HepG2 (cell line): ENCODE measurements at regions not wholly inside any gene's neighbourhood (a gene's known extent, or its start where the extent isn't known, plus 50 kb on each side); places are given as distances from the start of the nearest gene placed in this dataset.

Experiments
- ATAC-seq: fragments of 200-7000 bp; cut with Tn5 transposase; 3 replicates; pipeline ENCODE4 v1.9.1; 2020; ENCODE audit warnings: mild to moderate bottlenecking, moderate library complexity
- BruUV-seq: library from RNA; stranded (reverse); fragments of 400-500 nt; replicated peaks from 2 replicates; lab custom pipeline; 2021; lab: Mats Ljungman, UMichigan
- CTCF ChIA-PET: fragments of 300-600 bp; formaldehyde crosslinking; extraction: SDS; loops from one replicate; lab custom pipeline; 2021; ENCODE audit warnings: low total read pairs, inconsistent platforms, low intra/inter-chr PET ratio; lab: Yijun Ruan, JAX
- POLR2A ChIA-PET: fragments of 350-600 bp; sonication (Branson Sonifier 250); formaldehyde crosslinking; loops from one replicate; lab custom pipeline; 2020; ENCODE audit warnings: antibody characterized with exemption, inconsistent platforms; lab: Yijun Ruan, JAX
- DNase-seq: peaks from one replicate; pipeline ENCODE4 v3.0.0-alpha.2; 2015; ENCODE audit warnings: low spot score
- FAIRE-seq: peaks from 3 replicates; lab custom pipeline; 2011; peaks lifted over from hg19 to GRCh38; lab: Jason Lieb, UNC
- H2AFZ ChIP-seq: one replicate; pipeline ENCODE4 v1.6.1; 2011; ENCODE audit warnings: low read length, inconsistent platforms
- H3K27ac ChIP-seq: fragments of 300-600 bp; 3 replicates; pipeline ENCODE4 v1.8.0; 2011; ENCODE audit warnings: mixed run types, mild to moderate bottlenecking, mixed read lengths, low read length, inconsistent platforms; ENCODE audit not compliant: insufficient read depth; ENCODE audit errors: extremely low read length
- H3K27me3 ChIP-seq, 2 experiments: fragments of 200-600 bp in 1 of 2; 2 replicates in 1 of 2; 3 replicates in 1 of 2; pipeline versions ENCODE4 v1.6.0 to v1.8.0; 2011; ENCODE audit warnings: low read length in 2 of 2, mild to moderate bottlenecking in 2 of 2, moderate library complexity in 2 of 2, inconsistent platforms in 1 of 2; ENCODE audit not compliant: insufficient read depth in 2 of 2, control insufficient read depth in 1 of 2
- H3K36me3 ChIP-seq, 2 experiments: fragments of 200-600 bp in 1 of 2; replicated peaks in 1 of 2; 2 replicates in 1 of 2; 3 replicates in 1 of 2; pipeline versions ENCODE4 v1.5.1 to v1.8.0; 2011; ENCODE audit warnings: low read length in 2 of 2, inconsistent platforms in 1 of 2; ENCODE audit not compliant: insufficient read depth in 2 of 2, control insufficient read depth in 1 of 2
- H3K4me1 ChIP-seq: 2 replicates; pipeline ENCODE4 v1.5.1; 2012; ENCODE audit warnings: low read length, inconsistent platforms; ENCODE audit not compliant: insufficient read depth
- H3K4me2 ChIP-seq: 2 replicates; pipeline ENCODE4 v1.6.0; 2011; ENCODE audit warnings: low read depth, low read length, inconsistent platforms
- H3K4me3 ChIP-seq, 3 experiments: fragments of 200-600 bp in 1 of 3; sonication (generic), shearing (Covaris generic) in 1 of 3; replicated peaks in 1 of 3; 2 replicates each; pipeline ENCODE4 v1.5.1; 2011 to 2016; ENCODE audit warnings: low read length in 3 of 3, inconsistent platforms in 2 of 3, low read depth in 2 of 3, mild to moderate bottlenecking in 2 of 3, control low read depth in 1 of 3, mixed read lengths in 1 of 3; ENCODE audit not compliant: insufficient read depth in 1 of 3
- H3K79me2 ChIP-seq: one replicate; pipeline ENCODE4 v1.6.1; 2011; ENCODE audit warnings: low read length, inconsistent platforms; ENCODE audit not compliant: insufficient read depth
- H3K9ac ChIP-seq: 2 replicates; pipeline ENCODE4 v1.6.0; 2011; ENCODE audit warnings: mild to moderate bottlenecking, low read depth, low read length, inconsistent platforms; ENCODE audit not compliant: insufficient read depth
- H3K9me3 ChIP-seq: 2 replicates; pipeline ENCODE4 v1.5.1; 2012; ENCODE audit warnings: mild to moderate bottlenecking, low read length
- H4K20me1 ChIP-seq: 2 replicates; pipeline ENCODE4 v1.6.0; 2011; ENCODE audit warnings: inconsistent platforms, mild to moderate bottlenecking, low read length, moderate library complexity; ENCODE audit not compliant: insufficient read depth
- ASH2L ChIP-seq: fragments of 300-600, 200-600 bp; sonication (generic); IDR thresholded peaks from 2 replicates; pipeline ENCODE4 v1.7.0; 2017; ENCODE audit warnings: low read depth, mild to moderate bottlenecking, moderate library complexity, mixed read lengths, low read length; ENCODE audit not compliant: insufficient read length
- CENPT ChIP-seq: sonication (generic); formaldehyde crosslinking; IDR thresholded peaks from 2 replicates; pipeline ENCODE4 v1.8.0; 2022; ENCODE audit warnings: low read depth, mild to moderate bottlenecking, moderate library complexity, missing genetic modification reagents
- CREBL2 ChIP-seq: sonication (generic); formaldehyde crosslinking; IDR thresholded peaks from 2 replicates; pipeline ENCODE4 v1.8.1; 2023; ENCODE audit warnings: missing genetic modification reagents, mild to moderate bottlenecking, borderline replicate concordance
- HMG20B ChIP-seq: conservative IDR thresholded peaks from 2 replicates; pipeline ENCODE4 v1.6.1; 2016; ENCODE audit warnings: missing genetic modification reagents, missing compliant biosample characterization
- NR1H2 ChIP-seq: sonication (generic); formaldehyde crosslinking; IDR thresholded peaks from 2 replicates; pipeline ENCODE4 v1.8.1; 2022; ENCODE audit warnings: low read depth, missing genetic modification reagents, borderline replicate concordance
- PTBP1 ChIP-seq: fragments of 200-400 bp; formaldehyde crosslinking; IDR thresholded peaks from 2 replicates; pipeline ENCODE4 v1.6.1; 2018; ENCODE audit warnings: low read length, low read depth; ENCODE audit not compliant: poor library complexity, severe bottlenecking
- THAP8 ChIP-seq: sonication (generic); formaldehyde crosslinking; IDR thresholded peaks from 2 replicates; pipeline ENCODE4 v1.5.1; 2020; ENCODE audit warnings: missing genetic modification reagents, mild to moderate bottlenecking, borderline replicate concordance
- ZMYM4 ChIP-seq: sonication (generic); formaldehyde crosslinking; IDR thresholded peaks from 2 replicates; pipeline ENCODE4 v1.8.1; 2023; ENCODE audit warnings: mild to moderate bottlenecking, missing genetic modification reagents
- ZNF121 ChIP-seq: sonication (generic); formaldehyde crosslinking; IDR thresholded peaks from 2 replicates; pipeline ENCODE4 v1.5.0; 2020; ENCODE audit warnings: mild to moderate bottlenecking, missing genetic modification reagents
- ZNF18 ChIP-seq: sonication (generic); formaldehyde crosslinking; IDR thresholded peaks from 2 replicates; pipeline ENCODE4 v1.8.0; 2022; ENCODE audit warnings: mild to moderate bottlenecking, missing genetic modification reagents; ENCODE audit not compliant: insufficient replicate concordance
- ZNF337 ChIP-seq: sonication (generic); formaldehyde crosslinking; IDR thresholded peaks from 2 replicates; pipeline ENCODE4 v1.5.1; 2020; ENCODE audit warnings: missing genetic modification reagents, low read depth, mild to moderate bottlenecking, borderline replicate concordance
- ZNF414 ChIP-seq: sonication (generic); formaldehyde crosslinking; IDR thresholded peaks from 2 replicates; pipeline ENCODE4 v1.5.0; 2020; ENCODE audit warnings: missing genetic modification reagents
- ZNF564 ChIP-seq: sonication (generic); formaldehyde crosslinking; IDR thresholded peaks from 2 replicates; pipeline ENCODE4 v1.8.1; 2023; ENCODE audit warnings: mild to moderate bottlenecking, missing genetic modification reagents
- WGBS: methylation state at CpG from one replicate; pipeline ENCODE4 v1.1.6; 2017; ENCODE audit warnings: low lambda C conversion rate; 5-methylcytosine and 5-hydroxymethylcytosine counted together
- in situ Hi-C: cut with HindIII; loops from 2 replicates; pipeline ENCODE4 v1.10.0; 2017; ENCODE audit warnings: low pct_unique_long_range_greater_than_20kb; ENCODE audit not compliant: extremely low pct_ligation_motif_present
- intact Hi-C: fragments of 100-400 bp; cut with micrococcal nuclease; formaldehyde crosslinking; loops from one replicate; pipeline ENCODE4 v1.10.0; 2022; ENCODE audit not compliant: unreplicated experiment

- ATAC-seq (peak; percentile 15; the same call in 2 of the 3 replicates), DNase-seq (no peak), FAIRE-seq (no peak)
- in situ Hi-C loops (no loop called here), intact Hi-C loops (no loop called here)
- ChIA-PET CTCF (no interaction called here), POLR2A (interaction anchor here (0.6 to 4.2 kb wide), 6 partner anchors 9 to 229 kb away, joined by 3 to 31 read pairs (median 4); no protein-coding TSS in a partner anchor)
- 15% methylated on average over 6 of the region's 6 CpGs for WGBS
- Histone ChIP-seq H4K20me1 (no peaks in the 10 kb centered on the region), H3K79me2 (no peaks in the 10 kb centered on the region), H3K27me3 (0 out of 5 replicates have a peak, but pooled peaks cover 0 to 4% of the 10 kb centered on the region in 2 experiments), H3K27ac (peak overlapping the region; percentile 6), H3K9ac (no peak overlapping the region; the same call in 1 of the 2 replicates), H3K4me1 (peaks cover 98% of the 10 kb centered on the region), H3K9me3 (no peaks in the 10 kb centered on the region), H2AFZ (no peak overlapping the region), H3K4me2 (peak overlapping the region; percentile 68), H3K36me3 (no peaks in the 10 kb centered on the region), H3K4me3 (0 out of 6 replicates have a peak overlapping the region, but pooled peaks of 1 of the 3 experiments have one; percentile 34)
- BruUV-seq: no TSS peak
- TF ChIP-seq HMG20B (CRISPR knock-in tag) (no peak), THAP8 (CRISPR knock-in tag) (no peak), NR1H2 (no peak), ZMYM4 (0 out of 2 replicates have a peak, but pooled peaks have one; percentile 3), CREBL2 (CRISPR knock-in tag) (no peak), ZNF414 (no peak), ZNF564 (0 out of 2 replicates have a peak, but pooled peaks have one; percentile 30), ZNF121 (CRISPR knock-in tag) (no peak), ASH2L (no peak), ZNF337 (CRISPR knock-in tag) (no peak), CENPT (CRISPR knock-in tag) (no peak), ZNF18 (CRISPR knock-in tag) (no peak), PTBP1 (no peak)
Measured at GRCh38 chr9:129323376-129323998, 145.4 kb upstream of the IER5L start.
